HEK293T (cell line): ENCODE measurements at regions not wholly inside any gene's neighbourhood (a gene's known extent, or its start where the extent isn't known, plus 50 kb on each side); places are given as distances from the start of the nearest gene placed in this dataset.

Source experiments
- CTCF ChIA-PET: fragments of 350-600 bp; formaldehyde crosslinking; extraction: SDS; loops from one replicate; lab custom pipeline; 2021; ENCODE audit warnings: antibody characterized with exemption, inconsistent platforms; lab: Yijun Ruan, JAX
- POLR2A ChIA-PET: fragments of 350-600 bp; formaldehyde crosslinking; extraction: SDS; loops from one replicate; lab custom pipeline; 2020; ENCODE audit warnings: antibody characterized with exemption, inconsistent platforms; lab: Yijun Ruan, JAX
- DNase-seq: peaks from one replicate; pipeline ENCODE4 v3.0.0; 2012; ENCODE audit warnings: mixed read lengths; ENCODE audit errors: extremely low spot score
- ARNT ChIP-seq: fragments of 450-650 bp; IDR thresholded peaks from 2 replicates; pipeline ENCODE4 v1.6.1; 2017; ENCODE audit warnings: mild to moderate bottlenecking
- BHLHE40 ChIP-seq: fragments of 450-650 bp; IDR thresholded peaks from 2 replicates; pipeline ENCODE4 v1.6.1; 2016; ENCODE audit warnings: mild to moderate bottlenecking, moderate library complexity, borderline replicate concordance
- CTBP1 ChIP-seq: fragments of 450-650 bp; IDR thresholded peaks from 2 replicates; pipeline ENCODE4 v1.6.1; 2016; ENCODE audit warnings: borderline replicate concordance
- ELF4 ChIP-seq: fragments of 450-650 bp; IDR thresholded peaks from 2 replicates; pipeline ENCODE4 v1.6.1; 2017; ENCODE audit warnings: antibody characterized with exemption
- FOXA1 ChIP-seq: fragments of 450-650 bp; IDR thresholded peaks from 2 replicates; pipeline ENCODE4 v1.6.1; 2016; ENCODE audit warnings: mild to moderate bottlenecking
- FOXK2 ChIP-seq: fragments of 450-650 bp; IDR thresholded peaks from 2 replicates; pipeline ENCODE4 v1.6.1; 2016; ENCODE audit warnings: mild to moderate bottlenecking
- FOXM1 ChIP-seq: fragments of 450-650 bp; IDR thresholded peaks from 2 replicates; pipeline ENCODE4 v1.6.1; 2017; ENCODE audit warnings: mild to moderate bottlenecking, borderline replicate concordance
- HDGF ChIP-seq: fragments of 450-650 bp; IDR thresholded peaks from 2 replicates; pipeline ENCODE4 v1.6.1; 2017; ENCODE audit warnings: antibody characterized with exemption, borderline replicate concordance
- L3MBTL2 ChIP-seq: fragments of 450-650 bp; conservative IDR thresholded peaks from 2 replicates; pipeline ENCODE4 v1.6.1; 2016; ENCODE audit warnings: mild to moderate bottlenecking
- LEF1 ChIP-seq: fragments of 450-650 bp; IDR thresholded peaks from 2 replicates; pipeline ENCODE4 v1.6.1; 2017; ENCODE audit warnings: mild to moderate bottlenecking, borderline replicate concordance
- NFRKB ChIP-seq: fragments of 450-650 bp; IDR thresholded peaks from 2 replicates; pipeline ENCODE4 v1.6.1; 2016; ENCODE audit warnings: mild to moderate bottlenecking, moderate library complexity
- SP1 ChIP-seq: fragments of 450-650 bp; IDR thresholded peaks from 2 replicates; pipeline ENCODE4 v1.6.1; 2017
- SUZ12 ChIP-seq: fragments of 450-650 bp; IDR thresholded peaks from 2 replicates; pipeline ENCODE4 v1.6.1; 2016; ENCODE audit warnings: mild to moderate bottlenecking
- TARDBP ChIP-seq: fragments of 450-650 bp; IDR thresholded peaks from 2 replicates; pipeline ENCODE4 v1.6.1; 2016
- ZNF384 ChIP-seq: fragments of 450-650 bp; IDR thresholded peaks from 2 replicates; pipeline ENCODE4 v1.6.1; 2016
- TF ChIP-seq, protein P1 (sequence below): fragments of 450-650 bp; IDR thresholded peaks from 2 replicates; pipeline ENCODE4 v1.6.1; 2016

DNA sequence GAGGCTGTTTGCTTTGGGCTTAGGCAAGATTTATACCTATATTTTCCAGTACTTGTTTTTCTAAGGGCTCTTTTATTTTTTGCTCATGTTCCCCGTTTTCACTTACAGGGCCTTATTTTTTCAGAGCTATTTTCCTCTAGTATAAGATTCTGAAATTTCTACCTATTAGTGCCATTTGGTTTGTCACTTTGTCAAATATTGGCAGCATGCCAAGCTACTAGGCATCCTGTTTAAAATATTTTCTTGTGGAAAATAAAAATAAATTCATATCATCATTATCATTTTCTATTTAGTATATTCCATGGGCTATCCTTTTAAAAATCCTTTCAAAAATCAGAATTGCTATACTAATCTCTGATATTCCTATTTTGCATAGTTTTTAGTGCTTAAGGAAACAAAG lies 64.8 kb upstream of the CHST9 start:
- no peak for DNase-seq
- ChIA-PET CTCF (no interaction called here), POLR2A (no interaction called here)
- TF ChIP-seq TARDBP (no peak), FOXM1 (no peak), SUZ12 (no peak), HDGF (no peak), L3MBTL2 (no peak), FOXK2 (no peak)

DNA sequence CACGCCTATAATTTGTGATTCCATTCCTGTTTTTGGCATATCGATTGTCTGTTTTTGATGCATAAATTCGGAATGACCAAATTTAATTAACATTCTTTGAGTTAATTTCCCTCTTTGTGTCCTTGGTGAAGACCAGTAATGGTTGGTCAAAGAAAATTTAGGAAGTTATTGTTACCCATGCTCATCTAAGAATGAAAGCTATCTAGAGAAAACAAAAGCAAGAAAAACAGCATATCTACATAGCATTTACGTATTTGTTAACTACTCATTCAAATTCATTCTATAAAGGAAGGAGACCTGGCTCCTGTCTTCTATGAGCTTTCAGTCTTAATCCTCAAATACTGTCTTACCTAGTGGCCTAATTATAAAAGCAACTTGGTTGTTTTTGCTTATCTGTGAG lies 59.2 kb upstream of the CHST9 start:
- ChIA-PET CTCF (interaction anchor here (1.1 kb wide), 1 partner anchor 10 kb away, joined by 5 read pairs; no protein-coding TSS in a partner anchor), POLR2A (no interaction called here)
- no peak for DNase-seq
- no peak for TF ChIP-seq LEF1
- TF ChIP-seq HDGF = no peak
- no peak for TF ChIP-seq L3MBTL2
- TF ChIP-seq CTBP1 = no peak
- TF ChIP-seq FOXM1 = no peak
- no peak for TF ChIP-seq ZNF384
- TF ChIP-seq FOXK2 = no peak
- TF ChIP-seq ELF4 = no peak
- TF ChIP-seq, protein P1, sequence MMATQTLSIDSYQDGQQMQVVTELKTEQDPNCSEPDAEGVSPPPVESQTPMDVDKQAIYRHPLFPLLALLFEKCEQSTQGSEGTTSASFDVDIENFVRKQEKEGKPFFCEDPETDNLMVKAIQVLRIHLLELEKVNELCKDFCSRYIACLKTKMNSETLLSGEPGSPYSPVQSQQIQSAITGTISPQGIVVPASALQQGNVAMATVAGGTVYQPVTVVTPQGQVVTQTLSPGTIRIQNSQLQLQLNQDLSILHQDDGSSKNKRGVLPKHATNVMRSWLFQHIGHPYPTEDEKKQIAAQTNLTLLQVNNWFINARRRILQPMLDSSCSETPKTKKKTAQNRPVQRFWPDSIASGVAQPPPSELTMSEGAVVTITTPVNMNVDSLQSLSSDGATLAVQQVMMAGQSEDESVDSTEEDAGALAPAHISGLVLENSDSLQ = no peak
- TF ChIP-seq BHLHE40 = no peak
- TF ChIP-seq NFRKB = no peak
- no peak for TF ChIP-seq SUZ12

DNA sequence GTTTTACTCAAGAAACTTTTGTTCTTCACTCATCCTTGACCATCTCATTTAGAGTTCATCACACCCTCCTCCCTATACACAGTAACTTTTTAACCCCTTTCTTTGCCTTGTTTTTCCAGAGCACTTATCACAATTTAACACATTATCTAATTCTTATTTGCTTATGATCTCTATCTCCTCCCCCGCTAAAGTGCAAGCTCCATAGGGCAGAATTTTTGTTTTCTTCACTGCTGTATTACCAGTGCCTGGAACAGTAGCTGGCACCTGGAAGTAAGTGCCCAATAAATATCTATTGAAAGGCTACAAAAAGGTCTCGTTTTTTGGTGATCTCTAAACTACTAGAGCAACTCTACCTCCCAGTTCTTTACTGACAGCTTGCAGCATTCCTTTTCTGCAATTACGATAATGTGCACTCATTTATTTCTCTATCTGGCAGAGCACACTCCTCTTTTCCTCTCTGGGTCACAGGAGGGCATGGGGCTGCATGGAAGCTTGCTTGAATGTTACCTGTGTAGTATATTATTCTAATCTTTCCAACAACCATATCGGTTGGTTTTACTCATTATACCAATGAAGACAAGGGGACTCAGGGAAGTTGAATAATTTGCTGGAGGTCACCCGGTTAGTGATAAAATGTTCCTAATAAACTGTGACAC lies 57.4 kb upstream of the CHST9 start:
- POLR2A ChIA-PET = no interaction called here
- DNase-seq = no peak
- CTCF ChIA-PET = interaction anchor here (0.6 kb wide), 1 partner anchor 1092 kb away, joined by 6 read pairs; no protein-coding TSS in a partner anchor
- TF ChIP-seq FOXM1 = no peak
- TF ChIP-seq BHLHE40 = no peak
- no peak for TF ChIP-seq SP1
- no peak for TF ChIP-seq TARDBP
- TF ChIP-seq, protein P1 = no peak
- no peak for TF ChIP-seq ELF4
- TF ChIP-seq L3MBTL2 = no peak
- TF ChIP-seq FOXA1 = no peak
- no peak for TF ChIP-seq NFRKB
- no peak for TF ChIP-seq ARNT
- TF ChIP-seq SUZ12 = no peak
- no peak for TF ChIP-seq CTBP1
- TF ChIP-seq ZNF384 = no peak
- TF ChIP-seq LEF1 = no peak
- TF ChIP-seq FOXK2 = no peak
- TF ChIP-seq HDGF = no peak

DNA sequence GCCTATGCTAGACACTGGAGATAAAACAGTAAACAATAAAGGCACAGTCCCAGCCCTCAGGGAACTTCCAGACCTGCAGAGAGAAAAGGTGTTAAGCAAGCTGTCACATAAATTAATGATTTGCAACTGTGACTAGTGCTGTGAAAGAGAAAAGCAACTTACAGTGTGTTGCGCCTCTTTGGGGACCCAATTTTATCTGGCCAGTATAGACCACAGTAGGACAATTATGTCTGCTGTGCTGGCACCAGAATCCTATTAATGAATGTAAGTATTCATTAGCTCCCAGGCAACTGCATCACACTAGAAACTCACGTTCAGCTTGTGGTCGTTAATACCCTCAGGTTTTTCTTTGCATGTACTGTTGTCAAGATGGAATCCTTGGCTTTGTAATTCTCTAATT lies 55.3 kb upstream of the CHST9 start:
- no peak for DNase-seq
- POLR2A ChIA-PET = no interaction called here
- TF ChIP-seq TARDBP (no peak), HDGF (no peak), NFRKB (no peak), ARNT (no peak), FOXM1 (no peak), SUZ12 (no peak)
- TF ChIP-seq, protein P1 = no peak; the same call in 1 of the 2 replicates
- CTCF ChIA-PET = no interaction called here

DNA sequence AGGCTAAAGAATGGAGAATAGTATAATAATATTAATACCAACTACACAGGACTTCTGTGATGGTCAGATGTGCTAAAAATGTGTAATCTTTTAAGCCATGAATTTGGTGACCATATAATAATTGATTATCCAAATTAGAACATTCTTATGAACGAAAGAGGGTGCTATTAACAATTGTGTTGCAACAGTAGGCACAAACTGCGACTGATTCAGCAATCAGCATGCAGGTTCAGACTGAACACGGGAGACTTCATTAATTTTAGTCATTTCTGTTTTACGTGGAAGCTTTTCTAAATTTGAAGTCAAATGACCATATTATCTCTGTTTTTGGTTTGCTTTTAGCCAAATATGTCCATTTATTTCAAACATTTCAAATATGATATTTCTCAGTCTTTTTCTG lies 54.6 kb upstream of the CHST9 start:
- CTCF ChIA-PET = no interaction called here

More for the DNA sequence above, 54.6 kb upstream of the CHST9 start:
- POLR2A ChIA-PET = no interaction called here
- TF ChIP-seq FOXA1 = no peak
- no peak for TF ChIP-seq CTBP1
- no peak for TF ChIP-seq BHLHE40
- TF ChIP-seq SP1 = no peak
- no peak for TF ChIP-seq TARDBP
- TF ChIP-seq LEF1 = no peak
- TF ChIP-seq FOXM1 = no peak
- TF ChIP-seq FOXK2 = no peak
- TF ChIP-seq L3MBTL2 = no peak
- no peak for TF ChIP-seq NFRKB
- TF ChIP-seq ARNT = no peak
- no peak for TF ChIP-seq HDGF
- no peak for TF ChIP-seq SUZ12
- TF ChIP-seq, protein P1 = no peak
- no peak for TF ChIP-seq ZNF384
- TF ChIP-seq ELF4 = no peak
- DNase-seq = no peak
